Neural progenitor cell (in vitro differentiated cells): ENCODE measurements at regions not wholly inside any gene's neighbourhood (a gene's known extent, or its start where the extent isn't known, plus 50 kb on each side); places are given as distances from the start of the nearest gene placed in this dataset.

ENCODE experiments used
- DNase-seq: peaks from one replicate; pipeline ENCODE4 v3.0.0-alpha.2; 2016; ENCODE audit warnings: low spot score
- H2AFZ ChIP-seq: fragments of 200-600 bp; sonication (generic); replicated peaks from 2 replicates; pipeline ENCODE4 v1.6.1; 2016; ENCODE audit warnings: antibody characterized with exemption
- H3F3A ChIP-seq: fragments of 200-600 bp; sonication (generic); 2 replicates; pipeline ENCODE4 v1.6.1; 2016; ENCODE audit warnings: antibody characterized with exemption, low read depth
- H3K27ac ChIP-seq: fragments of 200-600 bp; sonication (generic); 2 replicates; pipeline ENCODE4 v1.5.1; 2016; ENCODE audit warnings: mild to moderate bottlenecking
- H3K27me3 ChIP-seq: fragments of 200-600 bp; sonication (generic); 2 replicates; pipeline ENCODE4 v1.6.1; 2016; ENCODE audit warnings: mild to moderate bottlenecking, moderate library complexity
- H3K36me3 ChIP-seq: fragments of 200-600 bp; sonication (generic); 2 replicates; pipeline ENCODE4 v1.5.1; 2016
- H3K4me1 ChIP-seq: fragments of 200-600 bp; sonication (generic); 2 replicates; pipeline ENCODE4 v1.6.1; 2016; ENCODE audit warnings: mixed run types
- H3K4me2 ChIP-seq: fragments of 200-600 bp; sonication (generic); 2 replicates; pipeline ENCODE4 v1.6.1; 2016
- H3K4me3 ChIP-seq: fragments of 200-600 bp; sonication (generic); 2 replicates; pipeline ENCODE4 v1.5.1; 2016
- H3K79me2 ChIP-seq: fragments of 200-600 bp; sonication (generic); 2 replicates; pipeline ENCODE4 v1.6.1; 2016; ENCODE audit warnings: low read depth
- H3K9ac ChIP-seq: fragments of 200-600 bp; sonication (generic); 2 replicates; pipeline ENCODE4 v1.6.1; 2016
- H3K9me3 ChIP-seq: fragments of 200-600 bp; sonication (generic); 2 replicates; pipeline ENCODE4 v1.5.1; 2016; ENCODE audit warnings: low read depth
- H4K20me1 ChIP-seq: fragments of 200-600 bp; sonication (generic); 2 replicates; pipeline ENCODE4 v1.6.1; 2016; ENCODE audit warnings: low read depth
- H3K27ac Mint-ChIP-seq: 3 replicates; pipeline ENCODE4 v1.8.0; 2021; ENCODE audit warnings: mixed read lengths
- H3K27me3 Mint-ChIP-seq: 2 replicates; pipeline ENCODE4 v1.8.0; 2022; ENCODE audit warnings: low read depth, mild to moderate bottlenecking, inconsistent platforms, moderate library complexity, mixed read lengths; ENCODE audit not compliant: insufficient read depth
- H3K36me3 Mint-ChIP-seq: 3 replicates; pipeline ENCODE4 v1.8.0; 2021; ENCODE audit warnings: mixed read lengths
- H3K4me1 Mint-ChIP-seq: 3 replicates; pipeline ENCODE4 v1.8.0; 2021; ENCODE audit warnings: mixed read lengths
- H3K4me3 Mint-ChIP-seq: 3 replicates; pipeline ENCODE4 v1.8.0; 2021; ENCODE audit warnings: mild to moderate bottlenecking, moderate library complexity, mixed read lengths
- H3K9me3 Mint-ChIP-seq: 3 replicates; pipeline ENCODE4 v1.8.0; 2020; ENCODE audit warnings: mixed read lengths
- EZH2 ChIP-seq: fragments of 200-600 bp; sonication (generic); IDR thresholded peaks from 2 replicates; pipeline ENCODE4 v1.6.1; 2017; ENCODE audit warnings: antibody characterized with exemption, mild to moderate bottlenecking, moderate library complexity
- EZH2phosphoT487 ChIP-seq: fragments of 200-600 bp; sonication (generic); IDR thresholded peaks from 2 replicates; pipeline ENCODE4 v1.6.1; 2017; ENCODE audit warnings: antibody characterized with exemption
- TF ChIP-seq, protein P1 (sequence below): fragments of 200-600 bp; sonication (generic); IDR thresholded peaks from 2 replicates; pipeline ENCODE4 v1.5.1; 2017; ENCODE audit warnings: antibody characterized with exemption, mild to moderate bottlenecking

DNA sequence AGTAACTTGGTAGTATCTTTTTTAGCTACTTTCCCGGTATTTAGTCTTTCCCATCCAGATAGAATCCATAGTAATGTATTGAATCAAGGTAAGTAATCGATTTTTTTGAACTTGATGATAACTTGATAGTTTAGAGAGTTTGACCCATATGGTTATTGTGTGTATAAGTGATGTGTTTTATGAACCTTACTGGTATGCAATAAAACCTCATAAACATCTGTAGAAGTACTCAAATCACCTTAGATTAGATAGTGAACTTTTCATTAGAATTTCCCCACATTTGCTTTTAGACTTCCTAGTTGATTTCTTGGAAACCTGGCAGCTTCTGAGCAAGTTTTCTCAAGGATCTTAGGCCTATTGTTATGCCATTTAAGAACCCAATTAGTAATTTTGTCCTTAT lies 80.8 kb upstream of the PDE5A start:
- peaks cover 7% of the 10 kb centered on the region for H3K27me3 Mint-ChIP-seq
- TF ChIP-seq EZH2, result no peak
- no peaks in the 10 kb centered on the region for H3K27me3 ChIP-seq

DNA sequence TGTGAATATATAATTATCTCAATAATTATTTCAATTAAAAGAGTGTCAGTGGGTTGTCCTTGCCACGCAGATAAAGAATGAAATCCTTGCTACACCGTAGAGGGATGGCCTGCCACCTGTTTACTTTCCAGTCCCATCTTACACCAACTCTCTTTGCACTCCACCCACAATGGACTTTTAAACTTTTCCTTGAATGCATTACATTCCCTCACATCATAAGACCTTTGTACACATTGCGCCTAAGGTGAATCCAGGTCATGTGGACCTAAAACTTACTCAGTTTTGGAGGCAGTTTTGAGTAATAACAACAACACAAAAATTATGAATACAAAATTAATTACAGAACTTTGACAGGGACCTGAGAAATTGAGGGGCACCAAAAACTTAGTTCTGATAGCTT lies 78.7 kb upstream of the PDE5A start:
- Histone ChIP-seq H4K20me1 (no peaks in the 10 kb centered on the region), H3K79me2 (no peaks in the 10 kb centered on the region), H3K4me1 (no peaks in the 10 kb centered on the region), H3K27ac (no peak overlapping the region), H3K4me2 (no peak overlapping the region), H3F3A (no peaks in the 10 kb centered on the region), H2AFZ (no peak overlapping the region), H3K36me3 (no peaks in the 10 kb centered on the region), H3K9me3 (no peaks in the 10 kb centered on the region), H3K27me3 (no peaks in the 10 kb centered on the region), H3K9ac (no peak overlapping the region), H3K4me3 (no peak overlapping the region)
- Mint-ChIP-seq H3K27ac (no peak overlapping the region), H3K9me3 (peaks cover 8% of the 10 kb centered on the region), H3K4me3 (no peak overlapping the region), H3K27me3 (peaks cover 3% of the 10 kb centered on the region), H3K4me1 (no peaks in the 10 kb centered on the region), H3K36me3 (no peaks in the 10 kb centered on the region)
- TF ChIP-seq EZH2, result no peak
- TF ChIP-seq, protein P1, sequence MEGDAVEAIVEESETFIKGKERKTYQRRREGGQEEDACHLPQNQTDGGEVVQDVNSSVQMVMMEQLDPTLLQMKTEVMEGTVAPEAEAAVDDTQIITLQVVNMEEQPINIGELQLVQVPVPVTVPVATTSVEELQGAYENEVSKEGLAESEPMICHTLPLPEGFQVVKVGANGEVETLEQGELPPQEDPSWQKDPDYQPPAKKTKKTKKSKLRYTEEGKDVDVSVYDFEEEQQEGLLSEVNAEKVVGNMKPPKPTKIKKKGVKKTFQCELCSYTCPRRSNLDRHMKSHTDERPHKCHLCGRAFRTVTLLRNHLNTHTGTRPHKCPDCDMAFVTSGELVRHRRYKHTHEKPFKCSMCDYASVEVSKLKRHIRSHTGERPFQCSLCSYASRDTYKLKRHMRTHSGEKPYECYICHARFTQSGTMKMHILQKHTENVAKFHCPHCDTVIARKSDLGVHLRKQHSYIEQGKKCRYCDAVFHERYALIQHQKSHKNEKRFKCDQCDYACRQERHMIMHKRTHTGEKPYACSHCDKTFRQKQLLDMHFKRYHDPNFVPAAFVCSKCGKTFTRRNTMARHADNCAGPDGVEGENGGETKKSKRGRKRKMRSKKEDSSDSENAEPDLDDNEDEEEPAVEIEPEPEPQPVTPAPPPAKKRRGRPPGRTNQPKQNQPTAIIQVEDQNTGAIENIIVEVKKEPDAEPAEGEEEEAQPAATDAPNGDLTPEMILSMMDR, result no peak
- no peak for TF ChIP-seq EZH2phosphoT487
- no peak for DNase-seq

More for the DNA sequence above, 80.8 kb upstream of the PDE5A start:
- no peak overlapping the region for H2AFZ ChIP-seq
- Mint-ChIP-seq H3K36me3 (no peaks in the 10 kb centered on the region), H3K4me1 (no peaks in the 10 kb centered on the region), H3K9me3 (peaks cover 12% of the 10 kb centered on the region), H3K27ac (no peak overlapping the region), H3K4me3 (no peak overlapping the region)
- no peaks in the 10 kb centered on the region for H3F3A ChIP-seq
- no peak overlapping the region for H3K4me3 ChIP-seq
- no peak overlapping the region for H3K9ac ChIP-seq
- H3K4me1 ChIP-seq, result no peaks in the 10 kb centered on the region
- no peaks in the 10 kb centered on the region for H3K9me3 ChIP-seq
- DNase-seq, result no peak
- H4K20me1 ChIP-seq, result no peaks in the 10 kb centered on the region
- no peak overlapping the region for H3K27ac ChIP-seq
- H3K4me2 ChIP-seq, result no peak overlapping the region
- no peaks in the 10 kb centered on the region for H3K36me3 ChIP-seq
- H3K79me2 ChIP-seq, result no peaks in the 10 kb centered on the region

DNA sequence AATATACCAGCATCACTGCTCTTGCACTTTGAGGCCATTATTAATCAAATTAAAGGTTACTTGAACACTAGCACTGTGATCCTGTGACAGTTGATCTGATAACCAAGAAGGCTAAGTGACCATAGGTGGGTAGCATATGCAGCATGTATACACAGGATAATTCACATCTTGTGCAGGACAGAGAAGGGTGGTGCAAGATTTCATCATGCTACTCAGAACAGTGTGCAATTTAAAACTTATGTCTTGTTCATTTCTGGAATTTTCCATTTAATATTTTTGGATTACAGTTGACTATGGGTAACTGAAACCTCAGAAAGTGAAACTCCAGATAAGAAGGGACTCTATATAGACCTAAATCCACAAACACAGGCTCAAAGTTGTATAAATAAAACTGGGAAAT lies 78.2 kb upstream of the PDE5A start:
- Histone ChIP-seq H3K4me1 (no peaks in the 10 kb centered on the region), H3K27me3 (no peaks in the 10 kb centered on the region), H3K9ac (no peak overlapping the region), H3K36me3 (no peaks in the 10 kb centered on the region), H4K20me1 (no peaks in the 10 kb centered on the region), H3K27ac (no peak overlapping the region), H3K4me3 (no peak overlapping the region), H3K4me2 (no peak overlapping the region), H3F3A (no peaks in the 10 kb centered on the region), H3K79me2 (no peaks in the 10 kb centered on the region), H2AFZ (no peak overlapping the region), H3K9me3 (no peaks in the 10 kb centered on the region)
- H3K27me3 Mint-ChIP-seq, result peaks cover 3% of the 10 kb centered on the region
- no peaks in the 10 kb centered on the region for H3K36me3 Mint-ChIP-seq
- H3K9me3 Mint-ChIP-seq, result peaks cover 5% of the 10 kb centered on the region
- no peaks in the 10 kb centered on the region for H3K4me1 Mint-ChIP-seq
- TF ChIP-seq, protein P1, result no peak
- TF ChIP-seq EZH2, result no peak
- no peak for DNase-seq
- no peak overlapping the region for H3K27ac Mint-ChIP-seq
- H3K4me3 Mint-ChIP-seq, result no peak overlapping the region

DNA sequence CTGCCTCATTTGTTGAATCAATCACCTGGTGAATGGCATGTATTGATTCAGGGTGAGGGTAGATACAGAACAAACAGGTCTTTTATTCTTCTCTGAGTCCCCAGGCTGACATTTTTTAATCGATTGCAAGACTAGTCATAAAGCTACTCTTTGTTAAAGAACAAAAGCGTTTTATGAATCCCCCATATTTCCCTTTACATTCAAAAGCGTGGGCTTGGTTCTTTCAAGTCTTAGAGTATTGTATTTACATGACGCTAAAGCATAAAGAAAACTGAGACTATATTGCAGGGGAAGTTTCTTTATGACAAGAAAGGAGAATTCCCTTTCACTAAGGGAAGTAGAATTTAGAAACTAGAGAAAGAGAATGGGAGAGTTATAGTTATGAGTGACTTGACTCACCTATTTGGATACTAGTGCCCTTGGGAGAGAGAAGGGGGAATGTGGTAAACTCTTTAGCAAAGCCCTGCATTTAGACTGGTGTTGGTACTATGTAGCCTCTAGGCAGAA lies 69.3 kb upstream of the PDE5A start:
- no peaks in the 10 kb centered on the region for H4K20me1 ChIP-seq
- H3K27ac ChIP-seq, result no peak overlapping the region
- Mint-ChIP-seq H3K4me1 (no peaks in the 10 kb centered on the region), H3K9me3 (peaks cover 2% of the 10 kb centered on the region), H3K27ac (no peak overlapping the region), H3K36me3 (no peaks in the 10 kb centered on the region), H3K27me3 (no peaks in the 10 kb centered on the region), H3K4me3 (no peak overlapping the region)
- no peak overlapping the region for H3K4me3 ChIP-seq
- H3K4me2 ChIP-seq, result no peak overlapping the region
- no peaks in the 10 kb centered on the region for H3K27me3 ChIP-seq
- no peak for TF ChIP-seq EZH2phosphoT487
- no peak for DNase-seq
- no peaks in the 10 kb centered on the region for H3F3A ChIP-seq
- H3K9ac ChIP-seq, result no peak overlapping the region
- H3K4me1 ChIP-seq, result no peaks in the 10 kb centered on the region
- H3K36me3 ChIP-seq, result no peaks in the 10 kb centered on the region
- H3K9me3 ChIP-seq, result no peaks in the 10 kb centered on the region
- H2AFZ ChIP-seq, result no peak overlapping the region
- no peaks in the 10 kb centered on the region for H3K79me2 ChIP-seq
